GM23338 (cell line): ENCODE measurements at regions not wholly inside any gene's neighbourhood (a gene's known extent, or its start where the extent isn't known, plus 50 kb on each side); places are given as distances from the start of the nearest gene placed in this dataset.

Experiments used
- ATAC-seq: fragments of 200-7000 bp; cut with Tn5 transposase; 3 replicates; pipeline ENCODE4 v1.9.1; 2020
- DNase-seq: peaks from one replicate; pipeline ENCODE4 v3.0.0-alpha.2; 2015; ENCODE audit warnings: low spot score
- H2AFZ ChIP-seq: fragments of 200-600 bp; sonication (generic); 2 replicates; pipeline ENCODE4 v1.8.0; 2016; ENCODE audit warnings: antibody characterized with exemption, mild to moderate bottlenecking, moderate library complexity
- H3F3A ChIP-seq: fragments of 200-600 bp; sonication (generic); replicated peaks from 2 replicates; pipeline ENCODE4 v1.8.0; 2017; ENCODE audit warnings: antibody characterized with exemption, mixed run types, low read depth
- H3K27ac ChIP-seq: fragments of 200-600 bp; sonication (generic); 2 replicates; pipeline ENCODE4 v1.6.1; 2016; ENCODE audit warnings: low read depth
- H3K27me3 ChIP-seq: fragments of 200-600 bp; sonication (generic); 2 replicates; pipeline ENCODE4 v1.8.0; 2016; ENCODE audit warnings: mild to moderate bottlenecking, mixed run types, moderate library complexity; ENCODE audit not compliant: insufficient read depth
- H3K36me3 ChIP-seq: fragments of 200-600 bp; sonication (generic); 2 replicates; pipeline ENCODE4 v1.8.0; 2016; ENCODE audit warnings: mild to moderate bottlenecking; ENCODE audit not compliant: insufficient read depth
- H3K4me1 ChIP-seq: fragments of 200-600 bp; sonication (generic); 2 replicates; pipeline ENCODE4 v1.8.0; 2016; ENCODE audit warnings: mild to moderate bottlenecking, moderate library complexity; ENCODE audit not compliant: insufficient read depth
- H3K4me2 ChIP-seq: fragments of 200-600 bp; sonication (generic); 2 replicates; pipeline ENCODE4 v1.7.1; 2017; ENCODE audit warnings: mixed run types
- H3K4me3 ChIP-seq: fragments of 200-600 bp; sonication (generic); 2 replicates; pipeline ENCODE4 v1.6.1; 2016; ENCODE audit warnings: mixed run types
- H3K79me2 ChIP-seq: fragments of 200-600 bp; sonication (generic); replicated peaks from 2 replicates; pipeline ENCODE4 v1.8.0; 2017; ENCODE audit warnings: mild to moderate bottlenecking; ENCODE audit not compliant: insufficient read depth
- H3K9me2 ChIP-seq: fragments of 200-600 bp; sonication (generic); 2 replicates; pipeline ENCODE4 v1.8.0; 2017; ENCODE audit not compliant: insufficient read depth
- H4K20me1 ChIP-seq: fragments of 200-600 bp; sonication (generic); replicated peaks from 2 replicates; pipeline ENCODE4 v1.8.0; 2017; ENCODE audit warnings: mild to moderate bottlenecking; ENCODE audit not compliant: insufficient read depth
- H3K27ac Mint-ChIP-seq: 2 replicates; pipeline ENCODE4 v1.8.0; 2020; ENCODE audit warnings: inconsistent platforms, mild to moderate bottlenecking, moderate library complexity, mixed read lengths
- H3K27me3 Mint-ChIP-seq: 3 replicates; pipeline ENCODE4 v1.8.0; 2022; ENCODE audit warnings: low read depth, mild to moderate bottlenecking, moderate library complexity, mixed read lengths, inconsistent platforms; ENCODE audit not compliant: insufficient read depth, poor library complexity
- H3K36me3 Mint-ChIP-seq: 3 replicates; pipeline ENCODE4 v1.8.0; 2021; ENCODE audit warnings: low read depth, mild to moderate bottlenecking, inconsistent platforms, moderate library complexity, mixed read lengths
- H3K4me1 Mint-ChIP-seq: 3 replicates; pipeline ENCODE4 v1.8.0; 2020; ENCODE audit warnings: mild to moderate bottlenecking, inconsistent platforms, mixed read lengths
- H3K4me3 Mint-ChIP-seq: 3 replicates; pipeline ENCODE4 v1.8.0; 2021; ENCODE audit warnings: moderate library complexity, mild to moderate bottlenecking, inconsistent platforms, mixed read lengths
- H3K9me3 Mint-ChIP-seq: 3 replicates; pipeline ENCODE4 v1.8.0; 2020; ENCODE audit warnings: moderate library complexity, mild to moderate bottlenecking, inconsistent platforms, mixed read lengths
- STAT1 ChIP-seq: IDR thresholded peaks from one replicate; pipeline ENCODE4 v1.6.1; 2016; ENCODE audit warnings: antibody characterized with exemption; ENCODE audit not compliant: unreplicated experiment
- ZNF331 ChIP-seq: fragments of 250-450 bp; sonication (Bioruptor Pico); IDR thresholded peaks from 2 replicates; pipeline ENCODE4 v1.5.0; 2020; ENCODE audit warnings: low read depth, mild to moderate bottlenecking, moderate library complexity
- TF ChIP-seq, protein P1 (sequence below), 2 experiments: fragments of 200-600 bp in 1 of 2; sonication (generic) in 1 of 2; conservative IDR thresholded peaks; 2 replicates each; pipeline versions ENCODE4 v1.5.1 to v1.6.1; 2016 to 2017; ENCODE audit warnings: antibody characterized with exemption in 2 of 2, low read depth in 2 of 2, mild to moderate bottlenecking in 2 of 2, moderate library complexity in 1 of 2
- TF ChIP-seq, protein P2 (sequence below): IDR thresholded peaks from one replicate; pipeline ENCODE4 v1.6.1; 2018; ENCODE audit warnings: antibody characterized with exemption; ENCODE audit not compliant: unreplicated experiment
- TF ChIP-seq, protein P3 (sequence below): fragments of 250-450 bp; sonication (Bioruptor Pico); IDR thresholded peaks from 2 replicates; pipeline ENCODE4 v1.5.0; 2020; ENCODE audit warnings: mild to moderate bottlenecking, moderate library complexity

DNA sequence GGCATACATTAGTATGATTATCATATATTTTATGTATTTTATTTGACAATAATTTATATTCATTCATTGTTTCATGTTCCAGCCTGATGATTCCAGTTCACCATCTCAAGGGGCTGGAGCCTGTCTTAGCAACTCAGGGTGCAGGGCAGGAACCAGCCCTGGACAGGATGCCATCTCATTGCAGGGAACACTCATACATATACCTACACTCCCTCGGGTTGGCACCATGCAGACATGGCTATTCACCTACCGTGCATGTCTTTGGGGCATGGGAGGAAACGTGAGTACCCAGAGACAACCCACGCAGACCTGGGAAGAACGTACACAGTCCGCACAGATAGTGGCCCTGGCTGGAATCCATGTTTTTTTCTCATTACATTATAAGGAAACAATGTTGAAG, 151.0 kb upstream of the ZNF536 start:
- H3K4me1 Mint-ChIP-seq, result peaks cover 22% of the 10 kb centered on the region
- H2AFZ ChIP-seq, result no peak overlapping the region
- no peaks in the 10 kb centered on the region for H3K36me3 Mint-ChIP-seq
- H3F3A ChIP-seq, result no peaks in the 10 kb centered on the region
- DNase-seq (no peak), ATAC-seq (no peak)
- H3K4me1 ChIP-seq, result peaks cover 21% of the 10 kb centered on the region
- peak overlapping the region; percentile 20; the same call in 1 of the 3 replicates for H3K4me3 Mint-ChIP-seq
- TF ChIP-seq, protein P1, sequence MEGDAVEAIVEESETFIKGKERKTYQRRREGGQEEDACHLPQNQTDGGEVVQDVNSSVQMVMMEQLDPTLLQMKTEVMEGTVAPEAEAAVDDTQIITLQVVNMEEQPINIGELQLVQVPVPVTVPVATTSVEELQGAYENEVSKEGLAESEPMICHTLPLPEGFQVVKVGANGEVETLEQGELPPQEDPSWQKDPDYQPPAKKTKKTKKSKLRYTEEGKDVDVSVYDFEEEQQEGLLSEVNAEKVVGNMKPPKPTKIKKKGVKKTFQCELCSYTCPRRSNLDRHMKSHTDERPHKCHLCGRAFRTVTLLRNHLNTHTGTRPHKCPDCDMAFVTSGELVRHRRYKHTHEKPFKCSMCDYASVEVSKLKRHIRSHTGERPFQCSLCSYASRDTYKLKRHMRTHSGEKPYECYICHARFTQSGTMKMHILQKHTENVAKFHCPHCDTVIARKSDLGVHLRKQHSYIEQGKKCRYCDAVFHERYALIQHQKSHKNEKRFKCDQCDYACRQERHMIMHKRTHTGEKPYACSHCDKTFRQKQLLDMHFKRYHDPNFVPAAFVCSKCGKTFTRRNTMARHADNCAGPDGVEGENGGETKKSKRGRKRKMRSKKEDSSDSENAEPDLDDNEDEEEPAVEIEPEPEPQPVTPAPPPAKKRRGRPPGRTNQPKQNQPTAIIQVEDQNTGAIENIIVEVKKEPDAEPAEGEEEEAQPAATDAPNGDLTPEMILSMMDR (conservative IDR thresholded peaks at IDR 0.05; ENCODE audit: low read depth in 2 of 2), result no peak
- no peak for TF ChIP-seq STAT1
- H3K4me2 ChIP-seq, result no peak overlapping the region
- H3K27me3 ChIP-seq, result peaks cover 51% of the 10 kb centered on the region
- H3K27me3 Mint-ChIP-seq, result peaks cover 39% of the 10 kb centered on the region
- H3K27ac Mint-ChIP-seq, result no peak overlapping the region
- H3K36me3 ChIP-seq, result no peaks in the 10 kb centered on the region
- H4K20me1 ChIP-seq, result 0 out of 2 replicates have a peak, but pooled peaks cover 3% of the 10 kb centered on the region
- H3K4me3 ChIP-seq, result no peak overlapping the region
- no peaks in the 10 kb centered on the region for H3K9me2 ChIP-seq
- no peaks in the 10 kb centered on the region for H3K79me2 ChIP-seq
- no peaks in the 10 kb centered on the region; the same call in 1 of the 3 replicates for H3K9me3 Mint-ChIP-seq
- no peak overlapping the region for H3K27ac ChIP-seq

DNA sequence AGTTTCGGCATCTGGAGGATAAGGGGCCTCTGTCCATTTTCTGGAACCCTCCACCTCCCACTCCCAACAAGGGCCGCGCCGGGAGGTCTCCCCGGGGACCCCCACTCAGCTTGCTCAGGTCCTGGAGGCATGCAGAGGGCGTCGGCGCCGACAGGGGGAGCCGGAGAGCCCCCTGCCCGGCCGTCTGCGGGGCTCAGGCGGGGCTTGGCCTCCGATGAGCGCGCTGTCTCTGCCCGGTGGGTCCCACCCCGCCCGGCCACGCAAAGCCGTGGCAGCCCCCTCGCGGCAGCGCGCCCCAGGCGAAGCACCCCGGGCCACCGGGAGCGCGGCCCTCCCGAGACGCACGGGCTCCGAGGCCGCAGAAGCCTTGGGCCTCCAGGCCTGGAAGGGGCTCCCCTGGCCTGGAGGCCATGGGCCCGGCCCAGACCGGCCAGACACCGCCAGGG, 149.7 kb upstream of the ZNF536 start:
- Histone ChIP-seq H3K4me1 (peaks cover 31% of the 10 kb centered on the region), H3K79me2 (no peaks in the 10 kb centered on the region), H3K27me3 (peaks cover 64% of the 10 kb centered on the region), H3K9me2 (no peaks in the 10 kb centered on the region), H3K36me3 (no peaks in the 10 kb centered on the region), H3K27ac (no peak overlapping the region), H4K20me1 (0 out of 2 replicates have a peak, but pooled peaks cover 3% of the 10 kb centered on the region), H3K4me3 (peak overlapping the region; percentile 68), H2AFZ (peak overlapping the region; percentile 78; the same call in 1 of the 2 replicates), H3F3A (0 out of 2 replicates have a peak, but pooled peaks cover 3% of the 10 kb centered on the region), H3K4me2 (peak overlapping the region; percentile 93)
- H3K9me3 Mint-ChIP-seq, result no peaks in the 10 kb centered on the region; the same call in 1 of the 3 replicates
- H3K27me3 Mint-ChIP-seq, result peaks cover 52% of the 10 kb centered on the region
- no peaks in the 10 kb centered on the region; the same call in 2 of the 3 replicates for H3K36me3 Mint-ChIP-seq
- DNase-seq (peak; percentile 57), ATAC-seq (peak; percentile 75)
- TF ChIP-seq STAT1, result no peak
- TF ChIP-seq ZNF331 (CRISPR knock-in tag), result no peak
- TF ChIP-seq, protein P2, sequence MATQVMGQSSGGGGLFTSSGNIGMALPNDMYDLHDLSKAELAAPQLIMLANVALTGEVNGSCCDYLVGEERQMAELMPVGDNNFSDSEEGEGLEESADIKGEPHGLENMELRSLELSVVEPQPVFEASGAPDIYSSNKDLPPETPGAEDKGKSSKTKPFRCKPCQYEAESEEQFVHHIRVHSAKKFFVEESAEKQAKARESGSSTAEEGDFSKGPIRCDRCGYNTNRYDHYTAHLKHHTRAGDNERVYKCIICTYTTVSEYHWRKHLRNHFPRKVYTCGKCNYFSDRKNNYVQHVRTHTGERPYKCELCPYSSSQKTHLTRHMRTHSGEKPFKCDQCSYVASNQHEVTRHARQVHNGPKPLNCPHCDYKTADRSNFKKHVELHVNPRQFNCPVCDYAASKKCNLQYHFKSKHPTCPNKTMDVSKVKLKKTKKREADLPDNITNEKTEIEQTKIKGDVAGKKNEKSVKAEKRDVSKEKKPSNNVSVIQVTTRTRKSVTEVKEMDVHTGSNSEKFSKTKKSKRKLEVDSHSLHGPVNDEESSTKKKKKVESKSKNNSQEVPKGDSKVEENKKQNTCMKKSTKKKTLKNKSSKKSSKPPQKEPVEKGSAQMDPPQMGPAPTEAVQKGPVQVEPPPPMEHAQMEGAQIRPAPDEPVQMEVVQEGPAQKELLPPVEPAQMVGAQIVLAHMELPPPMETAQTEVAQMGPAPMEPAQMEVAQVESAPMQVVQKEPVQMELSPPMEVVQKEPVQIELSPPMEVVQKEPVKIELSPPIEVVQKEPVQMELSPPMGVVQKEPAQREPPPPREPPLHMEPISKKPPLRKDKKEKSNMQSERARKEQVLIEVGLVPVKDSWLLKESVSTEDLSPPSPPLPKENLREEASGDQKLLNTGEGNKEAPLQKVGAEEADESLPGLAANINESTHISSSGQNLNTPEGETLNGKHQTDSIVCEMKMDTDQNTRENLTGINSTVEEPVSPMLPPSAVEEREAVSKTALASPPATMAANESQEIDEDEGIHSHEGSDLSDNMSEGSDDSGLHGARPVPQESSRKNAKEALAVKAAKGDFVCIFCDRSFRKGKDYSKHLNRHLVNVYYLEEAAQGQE, result no peak
- TF ChIP-seq, protein P3, sequence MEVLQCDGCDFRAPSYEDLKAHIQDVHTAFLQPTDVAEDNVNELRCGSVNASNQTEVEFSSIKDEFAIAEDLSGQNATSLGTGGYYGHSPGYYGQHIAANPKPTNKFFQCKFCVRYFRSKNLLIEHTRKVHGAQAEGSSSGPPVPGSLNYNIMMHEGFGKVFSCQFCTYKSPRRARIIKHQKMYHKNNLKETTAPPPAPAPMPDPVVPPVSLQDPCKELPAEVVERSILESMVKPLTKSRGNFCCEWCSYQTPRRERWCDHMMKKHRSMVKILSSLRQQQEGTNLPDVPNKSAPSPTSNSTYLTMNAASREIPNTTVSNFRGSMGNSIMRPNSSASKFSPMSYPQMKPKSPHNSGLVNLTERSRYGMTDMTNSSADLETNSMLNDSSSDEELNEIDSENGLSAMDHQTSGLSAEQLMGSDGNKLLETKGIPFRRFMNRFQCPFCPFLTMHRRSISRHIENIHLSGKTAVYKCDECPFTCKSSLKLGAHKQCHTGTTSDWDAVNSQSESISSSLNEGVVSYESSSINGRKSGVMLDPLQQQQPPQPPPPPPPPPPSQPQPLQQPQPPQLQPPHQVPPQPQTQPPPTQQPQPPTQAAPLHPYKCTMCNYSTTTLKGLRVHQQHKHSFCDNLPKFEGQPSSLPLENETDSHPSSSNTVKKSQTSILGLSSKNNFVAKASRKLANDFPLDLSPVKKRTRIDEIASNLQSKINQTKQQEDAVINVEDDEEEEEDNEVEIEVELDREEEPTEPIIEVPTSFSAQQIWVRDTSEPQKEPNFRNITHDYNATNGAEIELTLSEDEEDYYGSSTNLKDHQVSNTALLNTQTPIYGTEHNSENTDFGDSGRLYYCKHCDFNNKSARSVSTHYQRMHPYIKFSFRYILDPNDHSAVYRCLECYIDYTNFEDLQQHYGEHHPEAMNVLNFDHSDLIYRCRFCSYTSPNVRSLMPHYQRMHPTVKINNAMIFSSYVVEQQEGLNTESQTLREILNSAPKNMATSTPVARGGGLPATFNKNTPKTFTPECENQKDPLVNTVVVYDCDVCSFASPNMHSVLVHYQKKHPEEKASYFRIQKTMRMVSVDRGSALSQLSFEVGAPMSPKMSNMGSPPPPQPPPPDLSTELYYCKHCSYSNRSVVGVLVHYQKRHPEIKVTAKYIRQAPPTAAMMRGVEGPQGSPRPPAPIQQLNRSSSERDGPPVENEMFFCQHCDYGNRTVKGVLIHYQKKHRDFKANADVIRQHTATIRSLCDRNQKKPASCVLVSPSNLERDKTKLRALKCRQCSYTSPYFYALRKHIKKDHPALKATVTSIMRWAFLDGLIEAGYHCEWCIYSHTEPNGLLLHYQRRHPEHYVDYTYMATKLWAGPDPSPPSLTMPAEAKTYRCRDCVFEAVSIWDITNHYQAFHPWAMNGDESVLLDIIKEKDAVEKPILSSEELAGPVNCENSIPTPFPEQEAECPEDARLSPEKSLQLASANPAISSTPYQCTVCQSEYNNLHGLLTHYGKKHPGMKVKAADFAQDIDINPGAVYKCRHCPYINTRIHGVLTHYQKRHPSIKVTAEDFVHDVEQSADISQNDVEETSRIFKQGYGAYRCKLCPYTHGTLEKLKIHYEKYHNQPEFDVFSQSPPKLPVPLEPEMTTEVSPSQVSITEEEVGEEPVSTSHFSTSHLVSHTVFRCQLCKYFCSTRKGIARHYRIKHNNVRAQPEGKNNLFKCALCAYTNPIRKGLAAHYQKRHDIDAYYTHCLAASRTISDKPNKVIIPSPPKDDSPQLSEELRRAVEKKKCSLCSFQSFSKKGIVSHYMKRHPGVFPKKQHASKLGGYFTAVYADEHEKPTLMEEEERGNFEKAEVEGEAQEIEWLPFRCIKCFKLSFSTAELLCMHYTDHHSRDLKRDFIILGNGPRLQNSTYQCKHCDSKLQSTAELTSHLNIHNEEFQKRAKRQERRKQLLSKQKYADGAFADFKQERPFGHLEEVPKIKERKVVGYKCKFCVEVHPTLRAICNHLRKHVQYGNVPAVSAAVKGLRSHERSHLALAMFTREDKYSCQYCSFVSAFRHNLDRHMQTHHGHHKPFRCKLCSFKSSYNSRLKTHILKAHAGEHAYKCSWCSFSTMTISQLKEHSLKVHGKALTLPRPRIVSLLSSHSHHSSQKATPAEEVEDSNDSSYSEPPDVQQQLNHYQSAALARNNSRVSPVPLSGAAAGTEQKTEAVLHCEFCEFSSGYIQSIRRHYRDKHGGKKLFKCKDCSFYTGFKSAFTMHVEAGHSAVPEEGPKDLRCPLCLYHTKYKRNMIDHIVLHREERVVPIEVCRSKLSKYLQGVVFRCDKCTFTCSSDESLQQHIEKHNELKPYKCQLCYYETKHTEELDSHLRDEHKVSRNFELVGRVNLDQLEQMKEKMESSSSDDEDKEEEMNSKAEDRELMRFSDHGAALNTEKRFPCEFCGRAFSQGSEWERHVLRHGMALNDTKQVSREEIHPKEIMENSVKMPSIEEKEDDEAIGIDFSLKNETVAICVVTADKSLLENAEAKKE (CRISPR knock-in tag), result no peak
- TF ChIP-seq, protein P1 (conservative IDR thresholded peaks at IDR 0.05; ENCODE audit: low read depth in 2 of 2), result peak; percentile 60 to 71
- H3K27ac Mint-ChIP-seq, result no peak overlapping the region
- no peak overlapping the region for H3K4me3 Mint-ChIP-seq
- peaks cover 30% of the 10 kb centered on the region for H3K4me1 Mint-ChIP-seq
